Head of caudate nucleus (tissue), 42 donors: ENCODE measurements at regions not wholly inside any gene's neighbourhood (a gene's known extent, or its start where the extent isn't known, plus 50 kb on each side); places are given as distances from the start of the nearest gene placed in this dataset.

Experiments
- DNase-seq, 42 donors: peaks; one replicate each; pipeline versions ENCODE4 v3.0.0 to v3.0.0-alpha.2; 2020 to 2021; ENCODE audit warnings: mixed read lengths in 7 of 42
- intact Hi-C: fragments of 100-400 bp; cut with DNase I; formaldehyde crosslinking; loops from one replicate; pipeline ENCODE4 v1.15.0; 2022

DNA sequence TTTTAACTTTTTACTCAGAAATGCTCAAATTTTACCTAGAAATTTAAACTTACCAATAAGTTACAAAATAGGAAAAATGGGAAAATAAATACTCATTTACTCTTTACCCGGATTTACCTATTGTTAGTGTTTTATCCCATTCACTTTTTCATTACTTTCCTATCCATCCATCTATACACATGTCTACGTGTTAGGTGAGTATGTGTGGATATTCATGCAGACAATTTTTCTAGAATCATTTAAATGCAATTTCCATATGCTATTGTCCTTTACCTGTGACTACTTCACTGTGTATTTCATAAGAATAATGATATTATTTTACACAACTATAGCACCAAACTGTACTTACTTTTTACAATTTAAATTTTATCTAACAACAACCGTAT lies 896.6 kb upstream of the INTU start:
- intact Hi-C loops, result no loop called here

DNA sequence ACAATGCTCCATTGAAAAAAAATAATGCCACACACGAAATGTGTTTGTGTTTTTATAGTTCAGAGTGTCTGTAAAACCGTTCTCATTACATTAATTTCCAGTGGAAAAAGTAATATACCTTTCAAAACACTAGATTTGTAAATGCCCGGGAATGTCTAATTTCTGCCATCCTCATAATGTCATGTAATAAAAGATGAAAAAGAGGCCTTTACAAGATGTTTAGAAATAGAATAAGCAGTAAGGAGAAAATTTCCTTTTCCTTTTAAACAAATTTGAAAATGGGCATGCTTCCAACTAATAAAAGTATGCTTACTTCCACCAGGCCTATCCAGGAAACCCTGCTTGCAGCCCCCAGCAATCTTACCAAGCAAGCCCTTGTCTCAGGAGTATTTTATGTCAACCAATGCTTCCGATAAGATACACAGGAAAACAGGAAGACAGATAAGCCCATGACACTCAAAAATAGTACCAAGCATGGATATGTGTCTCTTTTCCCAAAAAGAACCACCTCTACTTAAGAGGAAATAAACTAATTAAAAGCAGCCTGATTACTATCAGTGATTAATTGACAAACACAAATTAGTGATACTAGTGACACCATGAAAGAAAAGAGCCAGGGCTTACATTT lies 894.7 kb upstream of the INTU start:
- intact Hi-C loops, result no loop called here

More for the DNA sequence above, 896.6 kb upstream of the INTU start:
- no peak for DNase-seq

GRCh38 chr4:126738527-126738923 lies 894.2 kb upstream of the INTU start:
- DNase-seq, result no peak
- intact Hi-C loops, result no loop called here

More for the DNA sequence above, 894.7 kb upstream of the INTU start:
- DNase-seq, result no peak

- intact Hi-C loops, result no loop called here
- no peak for DNase-seq
These were observed 893.8 kb upstream of the INTU start for GRCh38 chr4:126738926-126739325.

DNA sequence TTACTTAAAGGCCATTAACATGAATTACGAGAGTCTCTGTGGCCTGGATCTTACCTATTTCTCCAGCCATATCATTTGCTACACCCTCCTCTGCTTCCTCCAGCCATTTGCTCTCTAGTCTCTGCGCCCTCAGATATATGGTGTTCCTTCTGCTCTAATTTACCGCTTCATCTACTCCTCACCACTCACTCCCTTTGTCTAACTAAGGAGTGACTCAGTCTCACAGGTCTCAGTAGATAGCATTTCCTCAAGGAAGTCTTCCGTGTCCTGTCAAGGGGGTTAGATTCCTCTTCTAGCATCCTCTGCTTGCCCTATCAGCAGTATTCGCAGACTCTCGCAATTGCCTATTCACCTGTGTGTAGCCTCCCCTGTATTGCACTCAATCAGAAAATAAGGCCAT lies 892.1 kb upstream of the INTU start:
- DNase-seq, result no peak
- intact Hi-C loops, result no loop called here

DNA sequence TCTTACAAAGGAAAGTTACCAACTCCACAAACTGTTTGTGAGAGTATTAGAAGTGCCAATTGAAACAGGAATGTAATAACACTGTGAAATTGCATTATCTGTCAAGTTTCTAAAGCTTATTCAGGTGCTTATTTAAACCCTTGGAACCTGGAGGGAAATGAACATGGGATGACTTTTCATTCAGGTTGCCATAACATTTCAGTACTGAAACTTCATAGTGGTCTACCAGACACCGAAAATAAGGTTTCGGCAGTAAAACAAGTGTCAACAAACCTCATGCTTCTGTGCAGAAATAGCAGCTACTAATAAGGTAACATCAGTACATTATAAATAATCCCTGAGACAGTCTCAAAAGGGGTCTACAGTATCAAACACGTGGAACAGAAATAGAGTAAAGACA lies 890.7 kb upstream of the INTU start:
- intact Hi-C loops, result no loop called here
- DNase-seq, result no peak

GRCh38 chr4:126742885-126743284 lies 889.9 kb upstream of the INTU start:
- intact Hi-C loops, result no loop called here
- DNase-seq, result no peak

- intact Hi-C loops, result no loop called here
- no peak for DNase-seq
These were observed 884.0 kb upstream of the INTU start for GRCh38 chr4:126748736-126749135.

DNA sequence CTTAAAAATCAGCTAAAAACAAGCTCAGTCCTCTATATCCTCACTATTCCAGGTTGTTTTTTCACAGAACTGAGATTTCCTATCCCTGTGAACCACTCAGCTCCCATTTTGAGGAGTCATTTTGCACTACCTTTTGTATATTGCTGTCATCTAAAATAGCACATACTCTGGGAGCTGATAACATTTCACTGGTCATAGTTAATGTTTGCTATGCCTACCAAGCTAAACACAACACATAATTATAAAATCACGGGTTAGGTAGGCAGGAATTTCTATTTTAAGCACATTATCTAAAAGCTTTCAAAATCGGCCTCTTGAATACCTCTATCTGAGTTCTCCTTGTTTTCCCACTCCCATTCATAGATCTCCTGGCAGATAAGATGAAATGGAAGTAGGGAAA lies 882.0 kb upstream of the INTU start:
- DNase-seq, result no peak
- intact Hi-C loops, result no loop called here

- no peak for DNase-seq
- intact Hi-C loops, result no loop called here
These were observed 880.6 kb upstream of the INTU start for GRCh38 chr4:126752126-126752525.

DNA sequence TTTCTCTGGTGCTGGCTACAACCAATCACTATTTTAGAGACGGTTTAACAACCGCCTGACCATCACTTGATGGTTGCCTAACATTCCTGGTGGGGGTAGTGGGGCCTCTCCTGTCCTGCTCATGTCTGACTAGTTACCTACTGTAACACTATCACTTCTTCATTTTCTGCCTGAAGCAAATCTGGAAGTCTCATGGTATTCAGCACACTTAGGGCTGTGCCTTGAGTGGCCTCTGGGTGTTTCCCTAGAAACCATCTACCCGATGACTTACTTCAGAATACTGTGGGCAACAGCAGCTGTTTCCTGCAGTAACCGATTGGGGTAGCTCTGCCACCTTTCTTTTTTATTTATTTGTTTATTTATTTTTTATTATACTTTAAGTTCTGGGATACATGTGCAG lies 880.1 kb upstream of the INTU start:
- no peak for DNase-seq
- intact Hi-C loops, result no loop called here

- intact Hi-C loops, result no loop called here
- DNase-seq, result no peak
These were observed 879.2 kb upstream of the INTU start for GRCh38 chr4:126753592-126753991.

DNA sequence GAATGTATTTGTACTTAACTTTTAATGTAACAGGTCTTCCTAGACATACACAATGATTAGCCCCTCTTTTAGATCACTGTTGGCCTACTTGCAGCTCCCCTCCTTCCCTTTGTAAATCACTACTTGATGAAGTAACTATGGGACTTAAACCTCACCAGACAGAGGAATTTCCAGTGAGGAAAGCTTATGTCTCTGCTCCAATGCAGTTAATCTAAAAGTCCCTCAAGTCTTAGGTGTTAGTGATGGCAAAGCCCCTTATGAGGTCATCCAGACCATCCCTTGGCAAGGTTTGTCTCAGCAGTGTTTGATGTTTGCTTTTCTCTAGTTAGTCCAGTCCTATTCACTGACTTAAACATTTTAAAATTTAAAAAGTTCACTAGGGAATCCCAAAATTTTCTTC lies 877.3 kb upstream of the INTU start:
- intact Hi-C loops, result no loop called here
- DNase-seq, result no peak

DNA sequence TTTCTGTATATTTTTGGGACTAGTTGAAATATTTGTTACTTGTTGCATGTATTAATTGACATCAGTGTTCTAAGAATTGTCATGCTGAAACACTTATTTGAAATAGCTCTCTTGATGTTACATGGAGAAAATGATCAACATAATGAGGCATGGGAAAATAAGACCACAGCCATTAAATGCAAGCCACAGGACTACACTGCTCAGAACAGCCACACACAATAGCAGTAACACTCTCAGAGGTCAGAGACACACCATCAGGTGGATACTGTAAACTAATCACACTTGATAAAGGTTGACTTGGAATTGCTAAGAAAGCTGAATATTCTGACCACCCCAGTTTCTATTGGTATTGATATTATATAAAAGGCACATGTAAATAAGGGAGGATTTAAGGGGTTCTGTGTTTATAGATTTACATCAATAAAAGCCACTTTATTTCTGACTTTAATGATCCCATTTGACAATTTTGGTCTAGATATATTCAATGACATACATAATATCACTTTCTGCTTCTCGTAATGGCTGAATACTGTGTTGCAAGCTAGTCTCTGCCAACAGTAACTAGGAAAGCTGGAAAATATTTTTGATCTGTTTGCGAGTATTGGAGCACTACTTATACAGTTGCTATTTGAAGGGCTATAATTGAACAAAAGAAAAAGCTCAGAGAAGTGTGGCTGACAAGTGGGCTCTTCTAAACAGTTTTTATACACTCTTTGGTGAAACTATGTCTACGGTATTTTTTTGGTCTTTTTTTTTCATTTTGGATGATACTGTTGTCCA lies 876.5 kb upstream of the INTU start:
- intact Hi-C loops, result no loop called here
- DNase-seq, result no peak

GRCh38 chr4:126757219-126757618 lies 875.5 kb upstream of the INTU start:
- no peak for DNase-seq
- intact Hi-C loops, result no loop called here

- intact Hi-C loops, result no loop called here
- DNase-seq, result no peak
These were observed 874.3 kb upstream of the INTU start for GRCh38 chr4:126758493-126758892.

DNA sequence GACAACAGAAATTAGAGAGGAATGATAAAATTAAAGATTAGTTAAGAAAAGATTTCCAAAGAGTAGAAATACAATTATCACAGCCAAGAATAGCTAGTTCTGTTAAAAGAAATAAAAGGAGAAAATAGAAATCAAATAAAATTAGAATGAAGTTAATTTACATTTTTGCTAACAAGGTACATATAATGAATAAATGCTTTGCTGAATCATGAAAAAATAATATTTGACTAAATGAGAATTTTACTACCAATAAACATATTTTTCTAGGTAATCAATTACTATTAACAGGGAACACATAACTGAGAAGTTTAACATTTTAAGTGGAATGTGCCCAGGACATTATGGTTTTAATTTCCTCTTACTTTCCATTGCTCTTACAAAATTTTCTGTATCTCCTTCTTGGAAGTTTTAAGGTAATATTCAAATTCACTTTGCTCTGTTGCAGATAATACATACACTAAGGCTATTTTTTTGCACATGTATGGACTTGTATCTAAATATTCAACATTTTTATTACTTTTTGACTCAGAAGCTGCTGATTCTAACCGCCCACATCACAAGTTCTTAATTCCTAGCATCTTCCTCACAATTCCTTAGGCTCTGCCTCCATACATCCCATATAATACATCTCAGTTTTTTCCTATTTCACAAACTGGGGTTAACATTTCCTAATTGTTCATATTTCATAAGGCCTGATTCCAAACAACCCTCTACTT lies 870.7 kb upstream of the INTU start:
- intact Hi-C loops, result no loop called here
- no peak for DNase-seq

- intact Hi-C loops, result no loop called here
These were observed 870.0 kb upstream of the INTU start for GRCh38 chr4:126762663-126763247.

GRCh38 chr4:126766241-126766640 lies 866.5 kb upstream of the INTU start:
- intact Hi-C loops, result no loop called here
- no peak for DNase-seq

More at GRCh38 chr4:126762663-126763247, 870.0 kb upstream of the INTU start:
- no peak for DNase-seq

GRCh38 chr4:126768338-126768737 lies 864.4 kb upstream of the INTU start:
- DNase-seq, result no peak
- intact Hi-C loops, result no loop called here
